ENCODE measurements at regions not wholly inside any gene's neighbourhood (a gene's known extent, or its start where the extent isn't known, plus 50 kb on each side); places are given as distances from the start of the nearest gene placed in this dataset.

DNA sequence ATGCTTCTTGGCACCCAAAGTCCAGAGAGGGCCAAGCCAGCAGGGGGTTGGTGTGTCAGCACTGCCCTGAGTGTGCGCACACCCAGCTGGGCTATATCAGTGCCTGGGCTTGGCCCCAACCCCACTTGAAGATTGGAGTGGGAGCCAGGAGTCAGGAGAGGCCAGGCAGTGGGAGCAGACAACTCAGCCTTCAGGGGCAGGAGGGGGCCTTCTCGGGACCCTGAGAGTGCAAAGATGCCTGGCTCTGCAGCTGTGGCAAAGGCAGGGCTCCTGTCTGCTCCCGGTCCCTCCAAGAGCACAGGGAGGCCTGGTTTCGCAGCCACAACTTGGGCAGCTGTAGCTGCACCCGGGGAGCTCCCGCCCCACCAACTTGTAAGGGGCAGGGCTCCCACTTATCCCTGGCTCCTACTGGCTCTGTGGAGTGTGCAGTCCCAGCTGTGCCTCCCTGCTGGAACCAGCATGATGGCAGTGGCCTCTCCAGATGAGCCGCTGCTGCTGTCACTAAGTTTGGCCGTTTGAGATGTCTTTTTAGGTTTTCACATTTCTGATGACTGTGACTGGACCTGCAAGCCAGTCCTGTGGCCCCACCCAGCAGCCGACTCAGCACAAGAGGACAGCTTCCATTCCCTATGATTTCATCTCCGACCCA lies 148.8 kb upstream of the HS6ST1 start:
- DNase-seq (ENCODE audit: low read depth in 1 of 2, low spot score in 1 of 2), result no peak

DNA sequence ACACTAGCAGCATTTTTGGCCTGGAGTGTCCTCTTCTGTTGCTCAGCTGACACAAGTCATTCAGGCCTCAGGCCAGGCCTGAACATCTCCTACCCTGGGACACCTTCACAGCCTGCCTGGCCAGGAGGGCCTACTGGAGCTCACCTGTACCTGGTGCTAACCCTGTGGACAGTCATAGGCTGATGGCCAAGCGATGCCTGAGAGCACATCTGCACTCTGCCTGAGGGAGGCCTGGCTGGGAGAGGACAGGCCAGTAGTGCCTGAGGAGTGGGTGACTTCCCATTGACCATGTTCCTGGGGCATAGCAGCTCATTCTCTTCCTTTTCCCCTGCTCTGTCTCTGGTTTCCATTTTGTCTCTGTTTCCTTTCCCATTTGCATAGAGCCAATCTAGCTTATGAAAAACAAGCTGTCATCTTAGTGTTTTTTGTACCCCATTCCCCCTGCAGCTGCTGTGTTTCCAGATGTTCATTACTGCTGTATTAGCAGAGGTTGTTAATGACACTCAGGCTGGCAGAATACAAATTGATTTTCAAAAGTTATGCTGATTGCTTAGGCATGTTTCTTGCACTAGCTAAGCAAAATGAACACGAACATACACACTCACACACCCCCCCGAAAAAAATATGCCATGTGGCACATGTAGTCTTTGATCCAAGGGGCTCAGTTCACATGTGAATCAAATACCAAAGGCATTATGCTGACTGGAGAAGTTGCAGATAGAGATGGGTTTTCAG lies 149.7 kb upstream of the HS6ST1 start:
- no peak for DNase-seq (ENCODE audit: low read depth in 1 of 2, low spot score in 1 of 2)

DNA sequence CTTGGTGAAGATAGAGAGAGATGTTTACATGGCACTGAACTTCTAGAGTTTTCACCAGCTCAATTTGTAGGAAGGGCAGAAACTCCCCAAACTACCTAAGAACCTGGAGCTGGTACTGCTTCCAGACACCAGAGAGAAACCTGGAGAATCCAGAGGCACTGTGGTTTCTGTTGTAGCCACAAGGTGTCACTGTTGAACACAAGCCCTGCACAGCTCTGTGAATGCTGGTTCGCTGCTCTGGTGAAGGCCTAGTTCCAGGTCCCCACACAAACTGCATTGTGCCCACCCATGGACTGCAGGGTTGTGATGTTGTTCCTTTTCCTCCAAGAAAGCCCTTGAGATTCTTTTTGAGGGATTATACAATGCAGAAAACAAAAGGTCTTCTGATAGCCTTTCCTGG lies 150.5 kb upstream of the HS6ST1 start:
- no peak for DNase-seq (ENCODE audit: low read depth in 1 of 2, low spot score in 1 of 2)

DNA sequence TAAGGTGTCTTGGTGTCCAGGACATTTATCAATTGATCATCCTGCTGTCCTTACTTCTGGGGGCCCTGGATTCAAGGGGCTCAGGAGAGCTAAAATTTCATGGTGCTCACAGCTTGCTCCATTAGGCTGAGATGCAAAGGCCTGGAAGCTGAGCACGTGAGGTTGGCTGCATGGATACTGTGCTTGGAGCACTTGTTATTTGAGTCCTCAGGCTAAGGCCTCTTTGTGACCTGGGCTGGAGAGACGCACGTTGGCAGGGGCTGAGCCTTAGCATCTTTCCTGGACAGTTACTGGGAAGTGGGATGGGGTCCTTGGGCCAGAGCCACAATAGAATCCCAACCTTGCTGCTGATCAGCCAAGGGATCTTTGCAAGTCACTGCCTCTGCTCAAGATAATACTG lies 151.2 kb upstream of the HS6ST1 start:
- no peak for DNase-seq (ENCODE audit: low read depth in 1 of 2, low spot score in 1 of 2)

DNA sequence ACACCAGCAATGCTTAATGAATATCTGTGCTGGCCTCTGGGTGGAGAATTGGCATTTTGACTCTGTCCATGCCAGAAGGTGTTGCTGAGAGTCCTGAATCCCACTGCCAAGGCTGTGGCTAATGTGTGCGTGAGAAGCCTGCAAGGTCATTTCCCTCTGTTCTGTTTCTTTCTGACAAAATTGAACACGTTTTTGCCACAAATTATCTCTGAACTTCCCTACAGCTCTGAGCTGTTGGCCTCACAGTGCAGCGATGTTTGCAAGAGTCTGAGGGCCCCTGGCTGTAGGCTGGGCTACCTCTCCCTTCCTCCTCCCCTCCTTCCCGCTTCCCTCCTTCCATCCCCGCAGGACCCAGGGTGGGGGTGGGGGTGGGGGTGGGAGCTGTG lies 154.1 kb upstream of the HS6ST1 start:
- DNase-seq (ENCODE audit: low read depth in 1 of 2, low spot score in 1 of 2), result no peak

DNA sequence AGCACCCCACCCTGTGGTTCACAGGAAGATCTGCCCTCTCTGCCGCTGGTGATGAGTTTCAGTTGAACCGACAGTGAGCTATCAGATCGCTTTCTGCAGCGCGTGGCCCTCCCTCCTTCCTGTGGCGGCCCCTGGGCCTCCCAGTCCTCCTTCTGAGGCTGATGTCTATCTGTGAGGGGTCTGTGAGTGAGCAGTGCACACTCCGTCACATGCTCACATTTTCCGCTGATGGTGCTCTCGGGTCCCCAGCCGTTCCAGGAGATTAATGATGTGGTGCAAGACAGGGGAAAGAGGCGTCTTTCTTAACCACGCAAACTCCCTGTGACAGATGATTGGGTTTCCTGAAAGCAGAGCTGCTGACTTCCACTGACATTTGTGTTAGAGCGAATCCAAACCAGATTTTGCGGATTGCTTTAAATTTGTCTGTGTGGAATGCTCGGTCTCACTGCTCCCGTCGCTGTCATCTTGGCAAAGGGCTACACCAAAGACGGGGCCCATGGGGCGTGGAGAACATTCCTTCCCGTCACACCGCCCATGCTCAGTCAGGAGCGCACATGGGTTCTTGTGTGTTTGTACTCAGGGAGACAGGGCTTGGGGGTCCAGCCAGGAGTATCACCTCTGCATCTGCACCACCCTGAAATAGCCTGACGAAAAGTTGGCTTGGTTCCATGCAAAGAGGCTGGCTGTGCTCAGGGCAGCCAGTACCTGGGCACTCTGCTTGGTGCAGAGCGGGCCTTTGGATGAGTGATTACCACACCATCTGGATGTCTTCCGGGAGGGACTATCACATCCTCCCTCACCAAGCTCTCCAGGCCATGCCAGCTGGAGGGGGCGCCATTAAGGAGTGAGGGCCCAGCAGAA lies 154.7 kb upstream of the HS6ST1 start:
- no peak for DNase-seq (ENCODE audit: low read depth in 1 of 2, low spot score in 1 of 2)

DNA sequence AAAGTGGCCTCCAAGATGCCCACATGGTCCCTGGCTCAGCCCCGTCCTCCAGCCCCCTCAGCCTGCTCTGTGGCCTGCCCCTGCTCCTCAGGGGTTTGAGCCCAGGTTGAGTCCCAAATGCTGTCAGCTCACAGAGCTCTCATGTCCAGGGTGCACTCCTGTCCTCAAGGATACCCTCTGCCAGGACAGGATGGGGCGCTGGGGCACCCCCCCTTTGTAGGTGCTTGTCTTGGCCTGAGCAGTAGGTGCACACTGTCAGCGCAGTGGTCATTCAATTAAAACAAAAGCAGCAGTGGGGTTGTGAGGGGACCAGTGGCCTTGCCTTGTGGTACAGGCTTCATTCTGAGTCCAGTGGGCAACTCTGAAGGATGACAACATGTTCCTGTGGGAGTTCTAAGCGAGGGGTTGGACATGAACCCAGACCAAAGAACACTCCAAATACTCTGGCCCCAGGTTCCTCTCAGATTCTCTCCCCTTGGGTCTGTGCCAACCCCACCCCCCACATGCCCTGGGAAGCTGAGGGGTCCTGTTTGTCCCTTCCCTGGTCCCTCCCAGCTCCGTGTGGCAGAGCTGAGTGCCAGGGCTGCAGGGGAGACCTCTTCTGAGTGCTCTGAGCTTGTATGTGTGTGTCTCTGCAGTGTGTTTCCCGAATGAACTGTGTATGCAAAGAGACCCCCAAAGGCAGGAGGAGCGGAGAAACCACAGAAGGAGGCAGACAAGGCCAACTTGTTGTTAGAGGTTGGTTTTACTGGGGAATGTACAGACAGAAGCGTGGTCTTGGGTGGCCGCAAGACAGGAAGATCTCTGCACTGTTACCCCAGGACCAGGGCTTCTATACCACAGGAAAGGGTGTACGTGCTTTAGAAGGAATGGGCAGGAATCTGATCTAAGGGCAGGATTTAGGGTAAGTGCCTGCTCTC lies 155.6 kb upstream of the HS6ST1 start:
- no peak for DNase-seq (ENCODE audit: low read depth in 1 of 2, low spot score in 1 of 2)

DNA sequence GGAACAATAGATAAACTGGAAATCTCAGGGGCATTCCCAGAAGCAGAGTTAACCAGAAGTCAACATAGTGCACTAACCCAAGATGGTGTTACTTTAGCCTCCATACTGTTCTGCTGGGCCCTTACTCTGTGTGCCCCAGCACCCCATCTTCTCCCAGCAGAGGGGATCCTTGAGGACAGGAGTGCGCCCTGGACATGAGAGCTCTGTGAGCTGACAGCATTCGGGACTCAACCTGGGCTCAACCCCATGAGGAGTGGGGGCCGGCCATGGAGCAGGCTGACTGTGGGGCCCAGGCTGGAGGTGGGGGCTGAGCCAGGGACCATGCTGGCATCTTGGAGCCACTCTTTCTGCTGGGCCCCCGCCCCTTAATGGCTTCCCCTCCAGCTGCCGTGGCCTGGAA lies 156.3 kb upstream of the HS6ST1 start:
- DNase-seq (ENCODE audit: low read depth in 1 of 2, low spot score in 1 of 2), result no peak

DNA sequence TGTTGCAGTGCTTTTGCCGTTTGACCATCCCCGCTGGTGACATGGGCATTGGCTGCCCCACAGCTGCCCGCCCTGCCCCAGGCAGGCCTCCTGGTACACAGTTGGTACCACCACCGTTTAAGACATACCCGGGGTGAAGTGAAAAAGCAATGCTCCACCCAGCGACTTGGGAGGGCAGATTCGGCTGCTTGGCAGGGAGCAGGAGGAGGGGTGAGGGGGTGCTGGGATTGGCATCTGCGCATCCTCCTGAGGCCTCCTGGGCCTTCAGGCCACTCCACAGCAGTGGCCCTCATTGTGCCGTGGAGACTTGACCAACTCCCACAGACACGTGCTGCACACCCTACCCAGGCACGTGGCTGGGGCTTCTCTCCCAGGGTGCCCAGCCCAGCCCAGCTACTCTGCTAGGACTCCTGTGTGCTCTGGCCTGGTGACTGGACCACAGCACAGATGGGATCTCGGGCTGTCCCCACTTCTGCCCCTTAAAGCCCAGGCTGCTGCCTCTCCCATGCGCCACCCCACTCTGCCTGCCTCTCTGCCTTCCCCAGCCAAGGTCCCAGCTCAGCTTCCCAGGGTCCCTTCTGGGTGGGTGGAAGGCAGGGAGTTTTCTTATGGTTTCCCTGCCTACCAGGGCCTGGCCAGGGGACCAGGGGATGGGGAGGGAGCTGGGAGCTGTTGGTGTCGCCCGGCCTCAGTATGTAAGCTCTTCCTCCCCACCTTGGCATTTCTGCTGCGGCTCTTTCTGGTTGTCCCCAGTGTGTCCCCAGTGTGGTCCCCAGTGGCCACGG lies 157.0 kb upstream of the HS6ST1 start:
- DNase-seq (ENCODE audit: low read depth in 1 of 2, low spot score in 1 of 2), result no peak

DNA sequence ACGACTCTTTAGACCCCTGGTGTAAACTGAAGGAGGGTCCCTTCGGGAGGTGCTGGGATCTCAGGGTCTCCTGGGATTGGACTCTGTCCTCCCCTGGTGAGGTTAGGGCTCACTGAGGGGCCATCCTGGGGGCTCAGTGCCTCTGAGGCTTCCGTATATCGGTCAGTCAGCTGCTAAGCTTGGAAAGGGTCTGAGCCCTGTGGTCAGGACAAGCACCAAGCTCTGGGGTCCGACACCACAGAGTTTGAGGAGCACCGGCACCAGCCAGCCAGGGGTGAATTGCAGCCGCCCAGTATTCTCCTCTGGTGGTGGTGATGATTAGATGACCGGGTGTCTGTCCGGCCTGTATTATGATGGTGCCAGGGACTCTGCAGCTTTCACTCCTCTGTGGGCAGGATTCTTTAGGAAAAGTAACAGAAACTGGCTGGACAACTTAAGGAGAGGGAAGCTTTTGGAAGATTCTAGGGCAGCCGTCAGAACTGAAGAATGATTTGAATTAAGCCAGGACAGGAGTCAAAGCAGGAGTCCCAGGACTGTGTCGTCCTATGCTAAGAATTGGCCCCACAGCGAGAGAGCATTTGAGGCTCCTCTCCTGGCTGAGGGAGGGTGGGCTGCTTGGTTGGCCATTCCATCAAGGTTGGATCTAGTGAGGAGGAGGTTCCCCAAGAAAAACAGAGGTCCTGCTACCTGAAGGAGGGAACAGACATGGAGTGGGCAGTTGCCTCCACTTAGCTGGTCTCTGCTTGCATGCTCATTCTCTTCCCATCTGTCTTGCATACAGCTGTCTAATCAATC lies 158.6 kb upstream of the HS6ST1 start:
- no peak for DNase-seq (ENCODE audit: low read depth in 1 of 2, low spot score in 1 of 2)

DNA sequence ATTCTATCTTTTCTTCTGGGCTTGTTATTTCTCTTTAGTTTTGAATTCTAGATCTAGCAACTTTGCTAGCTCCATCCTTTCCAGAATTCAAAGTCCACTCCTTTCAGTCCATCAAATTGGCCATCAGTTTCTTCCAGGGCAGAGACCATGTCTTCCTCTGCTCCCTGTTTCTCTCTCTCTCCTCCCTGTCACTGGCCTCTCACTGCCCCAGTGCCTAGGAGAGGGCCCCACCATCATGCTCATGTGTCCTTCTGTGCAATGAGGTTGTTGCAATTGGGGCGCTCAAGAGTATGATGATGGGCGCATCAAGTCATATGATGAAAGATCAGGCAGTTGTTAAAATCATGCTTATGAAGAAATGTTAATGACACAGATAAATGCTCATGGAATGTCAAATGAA lies 159.2 kb upstream of the HS6ST1 start:
- no peak for DNase-seq (ENCODE audit: low read depth in 1 of 2, low spot score in 1 of 2)

DNA sequence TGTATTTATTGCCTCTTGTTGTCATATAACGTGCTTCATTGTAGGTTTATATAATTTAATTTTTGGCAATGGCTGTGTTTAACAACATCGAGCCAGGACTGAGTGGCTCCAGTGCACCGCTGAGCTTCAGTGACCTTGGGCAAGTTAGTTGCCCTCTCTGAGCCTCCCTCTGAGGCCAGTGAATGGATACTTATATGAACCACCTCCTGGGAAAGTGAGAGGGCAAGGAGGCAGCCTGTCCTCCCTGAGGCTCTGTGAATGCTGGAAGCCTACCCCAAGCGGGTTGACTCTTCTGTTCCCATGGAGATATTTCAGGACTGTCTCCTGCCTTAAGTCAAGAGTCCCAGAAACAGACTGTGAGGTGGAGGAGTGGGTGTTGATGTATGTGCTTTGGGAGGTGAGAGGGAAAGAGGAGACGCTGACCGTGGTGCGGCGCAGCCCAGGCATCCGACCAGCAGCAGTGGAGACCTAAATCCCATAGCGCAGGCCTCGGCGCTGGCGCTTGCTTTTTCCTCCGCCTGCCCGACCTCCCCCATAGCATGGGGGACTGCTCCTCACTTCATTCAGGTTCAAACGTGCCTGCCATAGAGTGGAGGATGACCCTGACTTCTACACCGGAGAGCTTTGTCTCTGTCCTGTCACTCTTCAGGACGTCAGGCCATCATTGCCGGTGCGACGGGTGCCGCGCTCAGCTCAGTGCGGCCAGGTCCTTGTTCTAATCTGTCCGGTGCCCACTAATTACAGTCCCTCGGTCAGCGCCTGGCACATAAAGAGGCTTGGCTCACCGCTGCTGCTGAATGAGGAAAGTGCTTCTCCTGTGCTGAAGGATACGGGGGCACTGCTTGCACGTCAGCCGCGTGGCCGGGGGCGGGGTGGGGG lies 167.3 kb upstream of the HS6ST1 start:
- DNase-seq (ENCODE audit: low read depth in 1 of 2, low spot score in 1 of 2), result no peak

DNA sequence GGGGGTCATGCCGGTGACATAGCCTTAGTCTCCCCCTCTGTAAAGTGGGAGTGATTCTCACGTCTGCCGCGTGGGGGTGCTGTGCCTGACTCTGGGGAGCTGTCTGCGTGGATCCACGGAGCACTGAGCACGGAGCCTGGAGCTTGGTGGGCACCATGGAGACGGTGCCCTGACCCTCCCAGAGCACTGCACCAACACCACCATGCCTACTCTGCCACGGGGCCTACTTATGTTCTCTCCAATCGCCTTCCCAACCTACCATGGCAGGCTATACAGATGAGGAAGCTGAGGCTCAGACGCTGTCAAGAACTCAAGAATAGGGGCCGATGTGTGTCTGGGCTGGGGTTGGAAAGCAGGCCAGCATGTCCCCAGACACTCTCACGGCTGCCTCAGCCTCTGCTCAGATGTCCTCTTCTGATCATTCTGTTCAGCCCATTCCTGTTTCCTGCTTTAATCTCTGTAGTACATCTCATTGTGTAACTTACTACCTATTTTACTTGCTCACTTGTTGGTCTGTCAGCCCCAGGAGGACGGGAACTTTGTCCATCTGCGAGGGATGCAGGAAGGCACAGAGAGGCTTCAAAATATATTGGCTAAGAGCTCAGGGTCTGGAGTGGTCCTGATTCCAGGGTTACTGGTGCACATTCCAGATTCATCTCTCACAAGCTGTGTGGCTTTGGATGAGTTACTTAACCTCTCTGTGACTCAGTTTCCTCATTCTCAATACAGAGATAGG lies 168.1 kb upstream of the HS6ST1 start:
- no peak for DNase-seq (ENCODE audit: low read depth in 1 of 2, low spot score in 1 of 2)

DNA sequence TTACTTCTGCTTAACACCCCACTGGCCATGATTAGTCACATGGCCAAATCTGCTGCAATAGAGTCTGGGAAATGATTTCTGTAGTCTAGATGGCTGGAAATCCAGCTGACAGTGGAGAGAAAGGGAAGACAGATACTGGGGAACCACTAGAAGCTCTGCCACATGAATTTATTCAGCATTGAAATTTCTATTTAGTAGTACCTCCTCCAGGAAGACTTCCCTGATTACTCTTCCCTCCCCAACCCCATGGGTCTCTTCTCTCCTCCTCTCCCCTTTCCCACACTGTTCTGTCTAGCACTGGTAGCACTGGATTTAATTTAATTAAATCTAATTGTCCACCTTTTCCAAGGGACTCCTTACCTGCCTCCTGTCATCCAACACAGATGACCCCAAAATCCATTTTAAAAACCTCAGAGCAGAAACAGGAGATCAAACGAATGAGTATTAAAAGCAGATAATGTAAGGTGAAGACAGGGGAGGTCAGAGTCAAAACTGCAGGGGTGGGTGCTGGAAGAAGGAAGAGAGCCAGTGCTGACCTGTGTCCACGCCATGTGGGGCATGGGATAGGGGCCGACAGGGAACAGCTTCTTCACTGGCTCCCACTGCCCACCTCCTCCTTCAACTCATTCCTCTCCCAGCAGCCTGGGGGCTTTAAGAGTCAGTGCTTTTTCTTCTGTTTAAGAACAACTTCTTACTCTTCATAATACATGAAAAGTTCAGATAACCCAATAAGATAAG lies 169.2 kb upstream of the HS6ST1 start:
- no peak for DNase-seq (ENCODE audit: low read depth in 1 of 2, low spot score in 1 of 2)

DNA sequence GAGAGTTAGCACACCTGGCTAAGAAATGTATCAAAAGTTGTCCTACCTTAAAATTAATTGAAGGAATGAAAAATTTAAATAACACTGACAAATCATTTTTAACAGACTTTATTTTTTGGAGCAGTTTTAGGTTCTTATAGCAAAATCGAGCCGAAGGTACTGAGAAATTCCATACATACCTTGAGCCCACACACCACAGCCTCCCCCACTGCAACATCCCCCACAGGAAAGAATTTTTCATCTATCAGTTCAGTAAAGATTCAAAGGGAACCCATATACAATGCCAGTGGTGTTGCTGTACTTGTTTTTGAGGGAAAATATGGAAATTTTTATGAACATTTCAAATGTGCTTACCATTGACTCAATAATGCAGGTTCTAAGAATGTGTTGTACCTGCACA lies 169.8 kb upstream of the HS6ST1 start:
- DNase-seq (ENCODE audit: low read depth in 1 of 2, low spot score in 1 of 2), result no peak

DNA sequence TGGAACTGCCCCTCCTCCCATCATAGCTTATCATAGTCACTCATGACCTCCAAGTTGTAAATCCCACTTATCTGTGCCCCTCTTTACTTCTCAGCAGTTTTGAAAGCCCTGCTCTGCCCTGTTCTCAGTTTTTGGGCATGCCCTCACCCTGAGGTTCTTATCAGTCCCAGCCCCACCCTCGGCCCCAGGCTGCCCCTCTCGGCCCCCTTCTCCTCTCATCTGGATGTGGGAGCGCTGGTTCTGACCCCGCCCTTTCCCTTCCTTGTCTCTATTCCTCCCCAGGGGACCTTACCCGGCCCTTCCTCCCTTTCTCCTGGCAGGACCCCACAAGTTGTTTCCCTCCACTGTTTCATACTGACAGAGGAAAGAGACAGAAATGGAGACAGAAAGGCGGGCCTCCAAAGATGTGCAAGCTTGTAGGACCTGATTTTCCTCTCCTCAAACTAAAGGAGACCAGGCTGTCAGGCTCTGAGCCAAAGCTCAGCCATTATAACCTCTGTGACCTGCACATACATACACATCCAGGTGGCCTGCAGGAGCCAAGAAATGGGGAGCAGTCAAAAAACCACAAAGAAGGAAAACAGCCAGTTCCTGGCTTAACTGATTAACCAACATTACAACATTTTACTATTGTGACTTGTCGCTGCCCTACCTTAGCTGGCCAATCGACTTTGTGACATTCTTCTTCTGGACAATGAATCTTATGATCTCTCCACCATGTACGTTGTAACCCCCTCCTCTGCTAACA lies 171.0 kb upstream of the HS6ST1 start:
- no peak for DNase-seq (ENCODE audit: low read depth in 1 of 2, low spot score in 1 of 2)
